Stimulated activated CD4-positive, alpha-beta T cell treated with anti-CD3 and anti-CD28 coated beads, TNF-alpha, amount 100 ng/mL, for 24 hours (primary cell): ENCODE measurements at regions not wholly inside any gene's neighbourhood (a gene's known extent, or its start where the extent isn't known, plus 50 kb on each side); places are given as distances from the start of the nearest gene placed in this dataset.
"Not testable (repeated sequence)": the region's sequence is repeated elsewhere in the genome, so short reads cannot be mapped to it uniquely, and the experiment has no call there.

Experiments used
- DNase-seq, 3 experiments: peaks; one replicate each; pipeline ENCODE4 v3.0.0-alpha.2; 2020; ENCODE audit warnings: low read depth in 3 of 3

- no peak for DNase-seq
Observed at GRCh38 chr21:34272321-34272720, 91.5 kb upstream of the KCNE2 start.

- no peak for DNase-seq
Observed at GRCh38 chr21:34274001-34274400, 89.8 kb upstream of the KCNE2 start.

- DNase-seq = peak in 2 of 3 experiments; percentile 4 to 16
Observed at GRCh38 chr21:34276711-34277425, 86.9 kb upstream of the KCNE2 start.

- DNase-seq = no peak
Observed at GRCh38 chr21:34278451-34278850, 85.4 kb upstream of the KCNE2 start.

- no peak for DNase-seq
Observed at GRCh38 chr21:34279285-34279684, 84.5 kb upstream of the KCNE2 start.

- no peak for DNase-seq
Observed at GRCh38 chr21:34279883-34280282, 83.9 kb upstream of the KCNE2 start.

GRCh38 chr21:34280389-34280795 is 83.4 kb upstream of the KCNE2 start:
- DNase-seq = no peak

- DNase-seq = no peak
Observed at GRCh38 chr21:34280959-34281358, 82.8 kb upstream of the KCNE2 start.

GRCh38 chr21:34282223-34282622 is 81.6 kb upstream of the KCNE2 start:
- DNase-seq = no peak

- no peak for DNase-seq
Observed at GRCh38 chr21:34284666-34285065, 79.1 kb upstream of the KCNE2 start.

- DNase-seq = not testable (repeated sequence)
Observed at GRCh38 chr21:34288042-34288441, 75.8 kb upstream of the KCNE2 start.

GRCh38 chr21:34289856-34290255 is 74.0 kb upstream of the KCNE2 start:
- no peak for DNase-seq

- no peak for DNase-seq
Observed at GRCh38 chr21:34296878-34297277, 66.9 kb upstream of the KCNE2 start.

GRCh38 chr21:34298534-34299167 is 65.2 kb upstream of the KCNE2 start:
- no peak for DNase-seq

GRCh38 chr21:34299168-34299539 is 64.7 kb upstream of the KCNE2 start:
- DNase-seq = no peak

- DNase-seq = no peak
Observed at GRCh38 chr21:34302521-34302920, 61.3 kb upstream of the KCNE2 start.

GRCh38 chr21:34305605-34306604 is 57.9 kb upstream of the KCNE2 start:
- DNase-seq = no peak

GRCh38 chr21:34307991-34308532 is 55.7 kb upstream of the KCNE2 start:
- DNase-seq = no peak

- no peak for DNase-seq
Observed at GRCh38 chr21:34311561-34312330, 52.1 kb upstream of the KCNE2 start.

- DNase-seq = no peak
Observed at GRCh38 chr21:34313116-34313515, 50.7 kb upstream of the KCNE2 start.
